ENCODE measurements at regions not wholly inside any gene's neighbourhood (a gene's known extent, or its start where the extent isn't known, plus 50 kb on each side); places are given as distances from the start of the nearest gene placed in this dataset.

GRCh38 chr18:44089732-44090131 lies 591.0 kb upstream of the SETBP1 start:
- ChIA-PET CTCF (no interaction called here), POLR2A (no interaction called here)
- Mint-ChIP-seq H3K4me3 (no peak overlapping the region), H3K4me1 (ENCODE audit: low read depth) (no peaks in the 10 kb centered on the region), H3K9me3 (peaks cover 8% of the 10 kb centered on the region), H3K36me3 (ENCODE audit: low read depth) (no peaks in the 10 kb centered on the region), H3K27ac (no peak overlapping the region), H3K27me3 (no peaks in the 10 kb centered on the region)
- Histone ChIP-seq H3K36me3 (ENCODE audit: insufficient read depth, low read length) (no peaks in the 10 kb centered on the region), H3K9me3 (ENCODE audit: control insufficient read depth in 1 of 2, insufficient read depth in 1 of 2, low read length in 2 of 2) (no peaks in the 10 kb centered on the region), H3K4me1 (ENCODE audit: insufficient read depth, low read length) (no peaks in the 10 kb centered on the region), H3K27me3 (ENCODE audit: control insufficient read depth in 1 of 2, insufficient read depth in 2 of 2, low read length in 2 of 2) (no peaks in the 10 kb centered on the region), H3K4me3 (ENCODE audit: low read length) (no peak overlapping the region), H3K27ac (ENCODE audit: low read depth in 1 of 2, low read length in 2 of 2) (no peak overlapping the region)
- TF ChIP-seq CTCF (IDR thresholded peaks at IDR 0.05), result no peak
- no peak for ATAC-seq (ENCODE audit: poor library complexity)
- intact Hi-C loops (cut with DNase I, micrococcal nuclease), result no loop called here
- DNase-seq, result no peak

- POLR2A ChIA-PET, result no interaction called here
- Mint-ChIP-seq H3K36me3 (ENCODE audit: low read depth) (no peaks in the 10 kb centered on the region), H3K27ac (no peak overlapping the region), H3K4me3 (no peak overlapping the region), H3K27me3 (no peaks in the 10 kb centered on the region), H3K9me3 (peaks cover 8% of the 10 kb centered on the region), H3K4me1 (ENCODE audit: low read depth) (no peaks in the 10 kb centered on the region)
- Histone ChIP-seq H3K4me1 (ENCODE audit: insufficient read depth, low read length) (no peaks in the 10 kb centered on the region), H3K27me3 (ENCODE audit: control insufficient read depth in 1 of 2, insufficient read depth in 2 of 2, low read length in 2 of 2) (no peaks in the 10 kb centered on the region), H3K36me3 (ENCODE audit: insufficient read depth, low read length) (no peaks in the 10 kb centered on the region), H3K9me3 (ENCODE audit: control insufficient read depth in 1 of 2, insufficient read depth in 1 of 2, low read length in 2 of 2) (no peaks in the 10 kb centered on the region), H3K27ac (ENCODE audit: low read depth in 1 of 2, low read length in 2 of 2) (no peak overlapping the region), H3K4me3 (ENCODE audit: low read length) (no peak overlapping the region)
- DNase-seq, result no peak
- CTCF ChIA-PET, result no interaction called here
- intact Hi-C loops (cut with DNase I, micrococcal nuclease), result no loop called here
- TF ChIP-seq CTCF (IDR thresholded peaks at IDR 0.05), result no peak
- ATAC-seq (ENCODE audit: poor library complexity), result no peak
Observed at GRCh38 chr18:44090453-44090852, 590.2 kb upstream of the SETBP1 start.

- Mint-ChIP-seq H3K36me3 (ENCODE audit: low read depth) (no peaks in the 10 kb centered on the region), H3K27ac (no peak overlapping the region), H3K4me3 (no peak overlapping the region), H3K9me3 (peaks cover 2% of the 10 kb centered on the region), H3K4me1 (ENCODE audit: low read depth) (no peaks in the 10 kb centered on the region), H3K27me3 (no peaks in the 10 kb centered on the region)
- Histone ChIP-seq H3K36me3 (ENCODE audit: insufficient read depth, low read length) (no peaks in the 10 kb centered on the region), H3K27me3 (ENCODE audit: control insufficient read depth in 1 of 2, insufficient read depth in 2 of 2, low read length in 2 of 2) (no peaks in the 10 kb centered on the region), H3K4me1 (ENCODE audit: insufficient read depth, low read length) (no peaks in the 10 kb centered on the region), H3K9me3 (ENCODE audit: control insufficient read depth in 1 of 2, insufficient read depth in 1 of 2, low read length in 2 of 2) (no peaks in the 10 kb centered on the region), H3K27ac (ENCODE audit: low read depth in 1 of 2, low read length in 2 of 2) (no peak overlapping the region), H3K4me3 (ENCODE audit: low read length) (no peak overlapping the region)
- intact Hi-C loops (cut with DNase I, micrococcal nuclease), result no loop called here
- POLR2A ChIA-PET, result no interaction called here
- ATAC-seq (ENCODE audit: poor library complexity), result no peak
- TF ChIP-seq CTCF (IDR thresholded peaks at IDR 0.05), result no peak
- DNase-seq, result no peak
- CTCF ChIA-PET, result no interaction called here
Observed at GRCh38 chr18:44093253-44093652, 587.4 kb upstream of the SETBP1 start.
